ENCODE measurements at regions not wholly inside any gene's neighbourhood (a gene's known extent, or its start where the extent isn't known, plus 50 kb on each side); places are given as distances from the start of the nearest gene placed in this dataset.

- Histone ChIP-seq H3K4me1 (ENCODE audit: control insufficient read depth, insufficient read depth, low read length) (no peaks in the 10 kb centered on the region), H3K27ac (ENCODE audit: extremely low read depth, low read depth, low read length) (no peak overlapping the region), H3K36me3 (ENCODE audit: control insufficient read depth in 2 of 2, insufficient read depth in 1 of 2, low read length in 2 of 2) (no peaks in the 10 kb centered on the region), H3K9me3 (ENCODE audit: control insufficient read depth, insufficient read depth, low read depth, low read length) (no peaks in the 10 kb centered on the region), H3K4me3 (ENCODE audit: low read depth, low read length) (no peak overlapping the region)
- POLR2A ChIA-PET, result no interaction called here
- no peak for TF ChIP-seq ZEB2 (tag by site-specific recombination; IDR thresholded peaks at IDR 0.05)
- TF ChIP-seq IKZF3 (tag by site-specific recombination; IDR thresholded peaks at IDR 0.05), result no peak
- no peak for TF ChIP-seq ZNF335 (tag by site-specific recombination; conservative IDR thresholded peaks at IDR 0.05)
- TF ChIP-seq TSHZ1 (tag by site-specific recombination; IDR thresholded peaks at IDR 0.05; ENCODE audit: borderline replicate concordance), result no peak
- TF ChIP-seq RBAK (tag by site-specific recombination; IDR thresholded peaks at IDR 0.05), result no peak
- TF ChIP-seq HIC1 (tag by site-specific recombination; IDR thresholded peaks at IDR 0.05), result no peak
- no peak for TF ChIP-seq ZNF324 (tag by site-specific recombination; IDR thresholded peaks at IDR 0.05)
- no peak for TF ChIP-seq ATF2 (tag by site-specific recombination; IDR thresholded peaks at IDR 0.05; ENCODE audit: low read depth)
- TF ChIP-seq ZSCAN18 (tag by site-specific recombination; IDR thresholded peaks at IDR 0.05), result no peak
- no peak for TF ChIP-seq ZNF292 (tag by site-specific recombination; IDR thresholded peaks at IDR 0.05; ENCODE audit: borderline replicate concordance, low read depth)
- TF ChIP-seq MYNN (tag by site-specific recombination; IDR thresholded peaks at IDR 0.05; ENCODE audit: borderline replicate concordance), result no peak
- TF ChIP-seq ZNF624 (tag by site-specific recombination; IDR thresholded peaks at IDR 0.05), result no peak
- no peak for TF ChIP-seq ZBTB44 (tag by site-specific recombination; IDR thresholded peaks at IDR 0.05)
- TF ChIP-seq ZNF692 (tag by site-specific recombination; IDR thresholded peaks at IDR 0.05), result no peak
- TF ChIP-seq ZNF560 (tag by site-specific recombination; IDR thresholded peaks at IDR 0.05; ENCODE audit: borderline replicate concordance), result no peak
- no peak for TF ChIP-seq ZNF785 (tag by site-specific recombination; IDR thresholded peaks at IDR 0.05)
- TF ChIP-seq ZFP41 (tag by site-specific recombination; IDR thresholded peaks at IDR 0.05; ENCODE audit: borderline replicate concordance), result no peak
- CTCF ChIA-PET, result interaction anchor here (0.5 kb wide), 1 partner anchor 10 kb away, joined by 3 read pairs; no protein-coding TSS in a partner anchor
Observed at GRCh38 chr6:105764315-105764714, 321.8 kb upstream of the PRDM1 start.
